Lower leg skin (tissue), 3 donors: ENCODE measurements at regions not wholly inside any gene's neighbourhood (a gene's known extent, or its start where the extent isn't known, plus 50 kb on each side); places are given as distances from the start of the nearest gene placed in this dataset.

Experiments used
- POLR2A ChIP-seq, 2 donors: fragments of 450-650 bp; IDR thresholded peaks; one replicate each; pipeline ENCODE4 v1.6.1; 2016 to 2017; ENCODE audit warnings: antibody characterized with exemption in 2 of 2, mild to moderate bottlenecking in 1 of 2, moderate library complexity in 1 of 2
- TF ChIP-seq, protein P1 (sequence below), 3 donors: fragments of 450-650 bp; IDR thresholded peaks; one replicate each; pipeline ENCODE4 v1.5.1; 2016; ENCODE audit warnings: antibody characterized with exemption in 3 of 3, mild to moderate bottlenecking in 3 of 3, moderate library complexity in 2 of 3

GRCh38 chr18:56462276-56462675, 176.1 kb downstream of the TXNL1 start:
- TF ChIP-seq, protein P1, sequence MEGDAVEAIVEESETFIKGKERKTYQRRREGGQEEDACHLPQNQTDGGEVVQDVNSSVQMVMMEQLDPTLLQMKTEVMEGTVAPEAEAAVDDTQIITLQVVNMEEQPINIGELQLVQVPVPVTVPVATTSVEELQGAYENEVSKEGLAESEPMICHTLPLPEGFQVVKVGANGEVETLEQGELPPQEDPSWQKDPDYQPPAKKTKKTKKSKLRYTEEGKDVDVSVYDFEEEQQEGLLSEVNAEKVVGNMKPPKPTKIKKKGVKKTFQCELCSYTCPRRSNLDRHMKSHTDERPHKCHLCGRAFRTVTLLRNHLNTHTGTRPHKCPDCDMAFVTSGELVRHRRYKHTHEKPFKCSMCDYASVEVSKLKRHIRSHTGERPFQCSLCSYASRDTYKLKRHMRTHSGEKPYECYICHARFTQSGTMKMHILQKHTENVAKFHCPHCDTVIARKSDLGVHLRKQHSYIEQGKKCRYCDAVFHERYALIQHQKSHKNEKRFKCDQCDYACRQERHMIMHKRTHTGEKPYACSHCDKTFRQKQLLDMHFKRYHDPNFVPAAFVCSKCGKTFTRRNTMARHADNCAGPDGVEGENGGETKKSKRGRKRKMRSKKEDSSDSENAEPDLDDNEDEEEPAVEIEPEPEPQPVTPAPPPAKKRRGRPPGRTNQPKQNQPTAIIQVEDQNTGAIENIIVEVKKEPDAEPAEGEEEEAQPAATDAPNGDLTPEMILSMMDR (IDR thresholded peaks at IDR 0.05), result no peak
- no peak for TF ChIP-seq POLR2A (IDR thresholded peaks at IDR 0.05)
